WTC11 (cell line): ENCODE measurements at regions not wholly inside any gene's neighbourhood (a gene's known extent, or its start where the extent isn't known, plus 50 kb on each side); places are given as distances from the start of the nearest gene placed in this dataset.

Experiments
- ATAC-seq: fragments of 200-7000 bp; cut with Tn5 transposase; 2 replicates; pipeline ENCODE4 v1.10.0; 2021; ENCODE audit warnings: mild to moderate bottlenecking, moderate library complexity
- CTCF ChIA-PET: fragments of 300-600 bp; sonication (Branson Sonifier 250); formaldehyde crosslinking; loops from one replicate; lab custom pipeline; 2021; ENCODE audit warnings: antibody characterized with exemption; lab: Charles Lee
- POLR2A ChIA-PET: fragments of 350-600 bp; sonication (Branson Sonifier 250); formaldehyde crosslinking; loops from one replicate; lab custom pipeline; 2021; ENCODE audit warnings: antibody characterized with exemption; lab: Charles Lee
- DNase-seq: peaks from one replicate; pipeline ENCODE4 v3.0.0; 2021; ENCODE audit warnings: low spot score
- H3K27ac Mint-ChIP-seq: 2 replicates; pipeline ENCODE4 v1.8.0; 2021; ENCODE audit warnings: mixed read lengths
- H3K27me3 Mint-ChIP-seq: 2 replicates; pipeline ENCODE4 v1.8.0; 2021; ENCODE audit warnings: low read depth, mild to moderate bottlenecking, moderate library complexity, mixed read lengths
- H3K36me3 Mint-ChIP-seq: 2 replicates; pipeline ENCODE4 v1.8.0; 2021; ENCODE audit warnings: mixed read lengths
- H3K4me1 Mint-ChIP-seq: 2 replicates; pipeline ENCODE4 v1.8.0; 2022; ENCODE audit warnings: mixed read lengths
- H3K4me3 Mint-ChIP-seq: 2 replicates; pipeline ENCODE4 v1.8.0; 2021; ENCODE audit warnings: mild to moderate bottlenecking, moderate library complexity, mixed read lengths
- H3K9me3 Mint-ChIP-seq: 2 replicates; pipeline ENCODE4 v1.8.0; 2021; ENCODE audit warnings: mixed read lengths
- ARID4B ChIP-seq: sonication (generic); formaldehyde crosslinking; IDR thresholded peaks from 2 replicates; pipeline ENCODE4 v1.8.0; 2023; ENCODE audit warnings: missing genetic modification reagents, mild to moderate bottlenecking, borderline replicate concordance
- ATF1 ChIP-seq: sonication (generic); formaldehyde crosslinking; IDR thresholded peaks from 2 replicates; pipeline ENCODE4 v1.8.1; 2023; ENCODE audit warnings: mild to moderate bottlenecking, moderate library complexity, missing genetic modification reagents
- ATF6 ChIP-seq: sonication (generic); formaldehyde crosslinking; IDR thresholded peaks from 2 replicates; pipeline ENCODE4 v1.8.1; 2023; ENCODE audit warnings: mild to moderate bottlenecking, missing genetic modification reagents
- CREB1 ChIP-seq: sonication (generic); formaldehyde crosslinking; IDR thresholded peaks from 2 replicates; pipeline ENCODE4 v1.8.0; 2023; ENCODE audit warnings: mild to moderate bottlenecking, missing genetic modification reagents
- ESRRA ChIP-seq: sonication (generic); formaldehyde crosslinking; IDR thresholded peaks from 2 replicates; pipeline ENCODE4 v1.8.1; 2022; ENCODE audit warnings: mild to moderate bottlenecking, missing genetic modification reagents, borderline replicate concordance
- GRHL2 ChIP-seq: fragments of 250-450 bp; sonication (Bioruptor Pico); IDR thresholded peaks from 2 replicates; pipeline ENCODE4 v1.8.0; 2022; ENCODE audit warnings: mild to moderate bottlenecking, moderate library complexity; ENCODE audit not compliant: insufficient replicate concordance, severe bottlenecking
- JAZF1 ChIP-seq: fragments of 250-450 bp; sonication (Bioruptor Pico); IDR thresholded peaks from 2 replicates; pipeline ENCODE4 v1.9.0; 2021; ENCODE audit warnings: moderate library complexity, mild to moderate bottlenecking, inconsistent platforms
- MXD4 ChIP-seq: fragments of 250-450 bp; sonication (Bioruptor Pico); IDR thresholded peaks from 2 replicates; pipeline ENCODE4 v1.8.0; 2021; ENCODE audit warnings: mild to moderate bottlenecking, moderate library complexity, borderline replicate concordance
- NR3C1 ChIP-seq: sonication (generic); formaldehyde crosslinking; conservative IDR thresholded peaks from 2 replicates; pipeline ENCODE4 v1.8.1; 2023; ENCODE audit warnings: low read depth, mild to moderate bottlenecking, missing genetic modification reagents
- SMAD4 ChIP-seq: sonication (generic); formaldehyde crosslinking; IDR thresholded peaks from 2 replicates; pipeline ENCODE4 v1.8.0; 2022; ENCODE audit warnings: mild to moderate bottlenecking, missing genetic modification reagents
- TCF7 ChIP-seq: sonication (generic); formaldehyde crosslinking; IDR thresholded peaks from 2 replicates; pipeline ENCODE4 v1.8.0; 2022; ENCODE audit warnings: mild to moderate bottlenecking, low read depth, missing genetic modification reagents, moderate library complexity
- TEAD1 ChIP-seq: sonication (generic); formaldehyde crosslinking; IDR thresholded peaks from 2 replicates; pipeline ENCODE4 v1.8.0; 2022; ENCODE audit warnings: mild to moderate bottlenecking, missing genetic modification reagents
- TEAD4 ChIP-seq: sonication (generic); formaldehyde crosslinking; IDR thresholded peaks from 2 replicates; pipeline ENCODE4 v1.8.0; 2022; ENCODE audit warnings: mild to moderate bottlenecking, missing genetic modification reagents
- ZNF138 ChIP-seq: sonication (generic); formaldehyde crosslinking; conservative IDR thresholded peaks from 2 replicates; pipeline ENCODE4 v1.8.1; 2022; ENCODE audit warnings: mild to moderate bottlenecking, moderate library complexity, missing genetic modification reagents
- ZNF416 ChIP-seq: fragments of 250-450 bp; sonication (Bioruptor Pico); IDR thresholded peaks from 2 replicates; pipeline ENCODE4 v1.9.0; 2021; ENCODE audit warnings: mild to moderate bottlenecking, inconsistent platforms
- ZNF671 ChIP-seq: fragments of 250-450 bp; sonication (Bioruptor Pico); IDR thresholded peaks from 2 replicates; pipeline ENCODE4 v1.8.0; 2021; ENCODE audit warnings: mild to moderate bottlenecking
- ZSCAN18 ChIP-seq: fragments of 250-450 bp; sonication (Bioruptor Pico); IDR thresholded peaks from 2 replicates; pipeline ENCODE4 v2.1.2; 2022; ENCODE audit warnings: mild to moderate bottlenecking, moderate library complexity
- TF ChIP-seq, protein P1 (sequence below): fragments of 250-450 bp; sonication (Bioruptor Pico); IDR thresholded peaks from 2 replicates; pipeline ENCODE4 v1.9.0; 2021; ENCODE audit warnings: moderate library complexity, mild to moderate bottlenecking, inconsistent platforms, borderline replicate concordance
- TF ChIP-seq, protein P2 (sequence below): sonication (generic); formaldehyde crosslinking; IDR thresholded peaks from 2 replicates; pipeline ENCODE4 v1.8.1; 2022; ENCODE audit warnings: missing genetic modification reagents, borderline replicate concordance
- TF ChIP-seq, protein P3 (sequence below): sonication (generic); formaldehyde crosslinking; IDR thresholded peaks from 2 replicates; pipeline ENCODE4 v1.8.0; 2022; ENCODE audit warnings: mild to moderate bottlenecking, missing genetic modification reagents
- TF ChIP-seq, protein P4 (sequence below): sonication (generic); formaldehyde crosslinking; IDR thresholded peaks from 2 replicates; pipeline ENCODE4 v1.8.1; 2022; ENCODE audit warnings: low read depth, missing genetic modification reagents, borderline replicate concordance

- no peak for TF ChIP-seq ZNF671
- TF ChIP-seq MXD4: no peak
- no peak for TF ChIP-seq JAZF1 (CRISPR knock-in tag)
- no peak for TF ChIP-seq NR3C1 (CRISPR knock-in tag)
- TF ChIP-seq ESRRA (CRISPR knock-in tag): no peak
- TF ChIP-seq CREB1: no peak
- TF ChIP-seq, protein P1, sequence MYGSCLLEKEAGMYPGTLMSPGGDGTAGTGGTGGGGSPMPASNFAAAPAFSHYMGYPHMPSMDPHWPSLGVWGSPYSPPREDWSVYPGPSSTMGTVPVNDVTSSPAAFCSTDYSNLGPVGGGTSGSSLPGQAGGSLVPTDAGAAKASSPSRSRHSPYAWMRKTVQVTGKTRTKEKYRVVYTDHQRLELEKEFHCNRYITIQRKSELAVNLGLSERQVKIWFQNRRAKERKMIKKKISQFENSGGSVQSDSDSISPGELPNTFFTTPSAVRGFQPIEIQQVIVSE: no peak
- TF ChIP-seq, protein P2, sequence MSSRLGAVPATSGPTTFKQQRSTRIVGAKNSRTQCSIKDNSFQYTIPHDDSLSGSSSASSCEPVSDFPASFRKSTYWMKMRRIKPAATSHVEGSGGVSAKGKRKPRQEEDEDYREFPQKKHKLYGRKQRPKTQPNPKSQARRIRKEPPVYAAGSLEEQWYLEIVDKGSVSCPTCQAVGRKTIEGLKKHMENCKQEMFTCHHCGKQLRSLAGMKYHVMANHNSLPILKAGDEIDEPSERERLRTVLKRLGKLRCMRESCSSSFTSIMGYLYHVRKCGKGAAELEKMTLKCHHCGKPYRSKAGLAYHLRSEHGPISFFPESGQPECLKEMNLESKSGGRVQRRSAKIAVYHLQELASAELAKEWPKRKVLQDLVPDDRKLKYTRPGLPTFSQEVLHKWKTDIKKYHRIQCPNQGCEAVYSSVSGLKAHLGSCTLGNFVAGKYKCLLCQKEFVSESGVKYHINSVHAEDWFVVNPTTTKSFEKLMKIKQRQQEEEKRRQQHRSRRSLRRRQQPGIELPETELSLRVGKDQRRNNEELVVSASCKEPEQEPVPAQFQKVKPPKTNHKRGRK (CRISPR knock-in tag): no peak
- TF ChIP-seq, protein P3, sequence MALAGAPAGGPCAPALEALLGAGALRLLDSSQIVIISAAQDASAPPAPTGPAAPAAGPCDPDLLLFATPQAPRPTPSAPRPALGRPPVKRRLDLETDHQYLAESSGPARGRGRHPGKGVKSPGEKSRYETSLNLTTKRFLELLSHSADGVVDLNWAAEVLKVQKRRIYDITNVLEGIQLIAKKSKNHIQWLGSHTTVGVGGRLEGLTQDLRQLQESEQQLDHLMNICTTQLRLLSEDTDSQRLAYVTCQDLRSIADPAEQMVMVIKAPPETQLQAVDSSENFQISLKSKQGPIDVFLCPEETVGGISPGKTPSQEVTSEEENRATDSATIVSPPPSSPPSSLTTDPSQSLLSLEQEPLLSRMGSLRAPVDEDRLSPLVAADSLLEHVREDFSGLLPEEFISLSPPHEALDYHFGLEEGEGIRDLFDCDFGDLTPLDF: no peak
- Mint-ChIP-seq H3K36me3 (peaks cover 66% of the 10 kb centered on the region), H3K27me3 (peaks cover 10% of the 10 kb centered on the region), H3K27ac (no peak overlapping the region), H3K9me3 (peaks cover 67% of the 10 kb centered on the region), H3K4me3 (no peak overlapping the region), H3K4me1 (no peaks in the 10 kb centered on the region)
- ChIA-PET CTCF (no interaction called here), POLR2A (no interaction called here)
- DNase-seq (no peak), ATAC-seq (no peak)
Measured at GRCh38 chr13:18961383-18962117, 220.1 kb downstream of the TUBA3C start.

- CTCF ChIA-PET: no interaction called here
- Mint-ChIP-seq H3K4me3 (no peak overlapping the region), H3K4me1 (no peaks in the 10 kb centered on the region), H3K27ac (no peak overlapping the region), H3K27me3 (peaks cover 12% of the 10 kb centered on the region), H3K9me3 (peaks cover 67% of the 10 kb centered on the region), H3K36me3 (peaks cover 67% of the 10 kb centered on the region)
- no peak for TF ChIP-seq ATF6 (CRISPR knock-in tag)
- TF ChIP-seq TEAD1 (CRISPR knock-in tag): no peak
- TF ChIP-seq GRHL2 (CRISPR knock-in tag): no peak
- TF ChIP-seq ZNF416 (CRISPR knock-in tag): no peak
- no peak for TF ChIP-seq ZNF138 (CRISPR knock-in tag)
- TF ChIP-seq SMAD4 (CRISPR knock-in tag): no peak
- no peak for TF ChIP-seq NR3C1 (CRISPR knock-in tag)
- no peak for TF ChIP-seq ARID4B (CRISPR knock-in tag)
- TF ChIP-seq, protein P4, sequence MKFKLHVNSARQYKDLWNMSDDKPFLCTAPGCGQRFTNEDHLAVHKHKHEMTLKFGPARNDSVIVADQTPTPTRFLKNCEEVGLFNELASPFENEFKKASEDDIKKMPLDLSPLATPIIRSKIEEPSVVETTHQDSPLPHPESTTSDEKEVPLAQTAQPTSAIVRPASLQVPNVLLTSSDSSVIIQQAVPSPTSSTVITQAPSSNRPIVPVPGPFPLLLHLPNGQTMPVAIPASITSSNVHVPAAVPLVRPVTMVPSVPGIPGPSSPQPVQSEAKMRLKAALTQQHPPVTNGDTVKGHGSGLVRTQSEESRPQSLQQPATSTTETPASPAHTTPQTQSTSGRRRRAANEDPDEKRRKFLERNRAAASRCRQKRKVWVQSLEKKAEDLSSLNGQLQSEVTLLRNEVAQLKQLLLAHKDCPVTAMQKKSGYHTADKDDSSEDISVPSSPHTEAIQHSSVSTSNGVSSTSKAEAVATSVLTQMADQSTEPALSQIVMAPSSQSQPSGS: no peak
- no peak for TF ChIP-seq ATF1 (CRISPR knock-in tag)
- TF ChIP-seq TCF7 (CRISPR knock-in tag): no peak
- no peak for TF ChIP-seq TEAD4 (CRISPR knock-in tag)
- TF ChIP-seq ZSCAN18: no peak
- POLR2A ChIA-PET: no interaction called here
- ATAC-seq: no peak
- DNase-seq: no peak
Measured at GRCh38 chr13:18960637-18961227, 220.9 kb downstream of the TUBA3C start.
